H1 (cell line): ENCODE measurements at regions not wholly inside any gene's neighbourhood (a gene's known extent, or its start where the extent isn't known, plus 50 kb on each side); places are given as distances from the start of the nearest gene placed in this dataset.

Source experiments
- CTCF ChIA-PET: fragments of 300-600 bp; sonication (Branson Sonifier 250); formaldehyde crosslinking; loops from one replicate; lab custom pipeline; 2021; ENCODE audit not compliant: partially characterized antibody; lab: Charles Lee
- POLR2A ChIA-PET: fragments of 300-600 bp; sonication (Branson Sonifier 250); formaldehyde crosslinking; loops from one replicate; lab custom pipeline; 2021; ENCODE audit warnings: inconsistent platforms; ENCODE audit not compliant: partially characterized antibody; lab: Charles Lee
- DNase-seq, 2 experiments: peaks; one replicate each; pipeline versions ENCODE4 v3.0.0 to v3.0.0-alpha.2; 2010 to 2022; ENCODE audit warnings: low spot score in 2 of 2, low read depth in 1 of 2, mixed read lengths in 1 of 2
- FAIRE-seq: peaks from 2 replicates; lab custom pipeline; 2011; peaks lifted over from hg19 to GRCh38; lab: Jason Lieb, UNC
- H2AFZ ChIP-seq: 2 replicates; pipeline ENCODE4 v1.8.1; 2012; ENCODE audit warnings: low read length, inconsistent platforms
- H2AK5ac ChIP-seq: 2 replicates; pipeline ENCODE4 v1.6.1; 2013; ENCODE audit warnings: low read depth, low read length
- H2BK120ac ChIP-seq: replicated peaks from 2 replicates; pipeline ENCODE3; 2013; ENCODE audit warnings: low read depth, low read length, inconsistent platforms
- H2BK12ac ChIP-seq: 2 replicates; pipeline ENCODE4 v1.6.1; 2013; ENCODE audit warnings: low read depth, low read length
- H2BK15ac ChIP-seq: 2 replicates; pipeline ENCODE4 v1.6.1; 2013; ENCODE audit warnings: low read length
- H2BK20ac ChIP-seq: 2 replicates; pipeline ENCODE4 v1.6.1; 2013; ENCODE audit warnings: low read length
- H2BK5ac ChIP-seq: 2 replicates; pipeline ENCODE4 v1.6.1; 2013; ENCODE audit warnings: low read depth, low read length
- H3K14ac ChIP-seq: 2 replicates; pipeline ENCODE4 v1.6.1; 2013; ENCODE audit warnings: inconsistent platforms; ENCODE audit not compliant: insufficient read length
- H3K18ac ChIP-seq: 2 replicates; pipeline ENCODE4 v1.6.1; 2013; ENCODE audit warnings: low read length; ENCODE audit errors: extremely low read depth
- H3K23ac ChIP-seq: 2 replicates; pipeline ENCODE4 v1.6.1; 2013; ENCODE audit warnings: inconsistent platforms; ENCODE audit not compliant: insufficient read length
- H3K23me2 ChIP-seq: 2 replicates; pipeline ENCODE4 v1.6.1; 2013; ENCODE audit warnings: low read depth, low read length
- H3K27ac ChIP-seq: 2 replicates; pipeline ENCODE4 v1.6.1; 2011; ENCODE audit warnings: low read depth, low read length, inconsistent platforms
- H3K27me3 ChIP-seq, 4 experiments: replicated peaks in 1 of 4; 1 replicate in 1 of 4; 2 replicates in 3 of 4; pipeline versions ENCODE4 v1.6.1 to v1.8.1; 2011 to 2013; ENCODE audit warnings: low read length in 3 of 4, mild to moderate bottlenecking in 3 of 4, inconsistent platforms in 2 of 4, mixed read lengths in 2 of 4, moderate library complexity in 1 of 4; ENCODE audit not compliant: control insufficient read depth in 3 of 4, insufficient read depth in 3 of 4; ENCODE audit errors: extremely low read depth in 1 of 4
- H3K36me3 ChIP-seq, 4 experiments: 2 replicates each; pipeline versions ENCODE4 v1.6.1 to v1.8.1; 2011 to 2013; ENCODE audit warnings: mild to moderate bottlenecking in 4 of 4, low read length in 3 of 4, moderate library complexity in 2 of 4, control low read depth in 1 of 4, inconsistent platforms in 1 of 4; ENCODE audit not compliant: insufficient read depth in 4 of 4, control insufficient read depth in 2 of 4
- H3K4ac ChIP-seq: replicated peaks from 2 replicates; pipeline ENCODE3; 2013; ENCODE audit warnings: low read length, low read depth, mixed read lengths, inconsistent platforms; ENCODE audit not compliant: insufficient read length
- H3K4me1 ChIP-seq, 4 experiments: replicated peaks in 1 of 4; 1 replicate in 1 of 4; 2 replicates in 3 of 4; pipeline versions ENCODE4 v1.6.1 to v1.8.1; 2011 to 2013; ENCODE audit warnings: low read length in 3 of 4, inconsistent platforms in 2 of 4, mixed read lengths in 1 of 4; ENCODE audit not compliant: insufficient read depth in 4 of 4, control insufficient read depth in 3 of 4
- H3K4me2 ChIP-seq, 2 experiments: 2 replicates each; pipeline versions ENCODE4 v1.6.1 to v1.8.1; 2011 to 2013; ENCODE audit warnings: low read depth in 2 of 2, low read length in 2 of 2, control low read depth in 1 of 2, inconsistent platforms in 1 of 2, mild to moderate bottlenecking in 1 of 2; ENCODE audit not compliant: insufficient read depth in 1 of 2
- H3K4me3 ChIP-seq, 4 experiments: fragments of 200-600, 300-600 bp in 1 of 4; sonication (generic), shearing (Covaris generic), sonication (Bioruptor Twin) in 1 of 4; 2 replicates each; pipeline versions ENCODE4 v1.5.1 to v1.8.1; 2011 to 2016; ENCODE audit warnings: low read length in 4 of 4, low read depth in 3 of 4, control low read depth in 2 of 4, inconsistent platforms in 2 of 4, mild to moderate bottlenecking in 2 of 4, mixed read lengths in 1 of 4, moderate library complexity in 1 of 4; ENCODE audit not compliant: insufficient read depth in 2 of 4; ENCODE audit errors: extremely low read depth in 1 of 4
- H3K56ac ChIP-seq: replicated peaks from 2 replicates; pipeline ENCODE3; 2013; ENCODE audit warnings: low read depth, mild to moderate bottlenecking, mixed read lengths, low read length, inconsistent platforms; ENCODE audit not compliant: insufficient read length
- H3K79me1 ChIP-seq: 2 replicates; pipeline ENCODE4 v1.6.1; 2013; ENCODE audit warnings: low read depth, low read length, control low read depth
- H3K79me2 ChIP-seq, 2 experiments: 2 replicates each; pipeline versions ENCODE4 v1.6.1 to v1.8.1; 2012 to 2013; ENCODE audit warnings: low read length in 2 of 2, mild to moderate bottlenecking in 2 of 2, inconsistent platforms in 1 of 2; ENCODE audit not compliant: insufficient read depth in 2 of 2, control insufficient read depth in 1 of 2
- H3K9ac ChIP-seq, 4 experiments: replicated peaks in 1 of 4; 1 replicate in 1 of 4; 2 replicates in 3 of 4; pipeline versions ENCODE4 v1.6.1 to v1.8.1; 2011 to 2013; ENCODE audit warnings: low read depth in 3 of 4, low read length in 3 of 4, control low read depth in 2 of 4, mild to moderate bottlenecking in 2 of 4, moderate library complexity in 2 of 4, inconsistent platforms in 1 of 4; ENCODE audit errors: extremely low read depth in 1 of 4
- H3K9me3 ChIP-seq, 2 experiments: 2 replicates each; pipeline versions ENCODE4 v1.6.1 to v1.8.1; 2012 to 2013; ENCODE audit warnings: mild to moderate bottlenecking in 2 of 2, moderate library complexity in 2 of 2, control low read depth in 1 of 2, inconsistent platforms in 1 of 2, low read depth in 1 of 2, low read length in 1 of 2, mixed read lengths in 1 of 2; ENCODE audit not compliant: insufficient read depth in 2 of 2
- H4K20me1 ChIP-seq, 2 experiments: replicated peaks in 1 of 2; 2 replicates each; pipeline versions ENCODE3 to v1.8.1; 2011 to 2013; ENCODE audit warnings: inconsistent platforms in 2 of 2, low read length in 2 of 2, mild to moderate bottlenecking in 1 of 2; ENCODE audit not compliant: insufficient read depth in 2 of 2, control insufficient read depth in 1 of 2
- H4K5ac ChIP-seq: 2 replicates; pipeline ENCODE4 v1.6.1; 2013; ENCODE audit warnings: low read length, low read depth, mixed read lengths, inconsistent platforms; ENCODE audit not compliant: insufficient read length
- H4K8ac ChIP-seq: 2 replicates; pipeline ENCODE4 v1.8.0; 2013; ENCODE audit warnings: mild to moderate bottlenecking, moderate library complexity, low read length, inconsistent platforms; ENCODE audit not compliant: insufficient read depth; ENCODE audit errors: extremely low read depth
- H4K91ac ChIP-seq: replicated peaks from 2 replicates; pipeline ENCODE3; 2013; ENCODE audit warnings: low read length, mixed read lengths, inconsistent platforms; ENCODE audit not compliant: insufficient read length
- ASH2L ChIP-seq: fragments of 200-600, 300-600 bp; sonication (generic); IDR thresholded peaks from one replicate; pipeline ENCODE4 v1.7.1; 2017; ENCODE audit warnings: low read length
- BRCA1 ChIP-seq: IDR thresholded peaks from 2 replicates; pipeline ENCODE4 v1.6.1; 2012; ENCODE audit warnings: low read depth, low read length, improper control_type of control experiment
- KDM4A ChIP-seq: IDR thresholded peaks from one replicate; pipeline ENCODE4 v1.7.1; 2012; ENCODE audit warnings: low read depth, mild to moderate bottlenecking, moderate library complexity, low read length, inconsistent platforms; ENCODE audit not compliant: severe bottlenecking
- KDM5A ChIP-seq: fragments of 200-600 bp; IDR thresholded peaks from 2 replicates; pipeline ENCODE4 v1.7.1; 2012; ENCODE audit warnings: mild to moderate bottlenecking, low read length, inconsistent platforms, mixed read lengths
- NANOG ChIP-seq: IDR thresholded peaks from 2 replicates; pipeline ENCODE4 v1.6.1; 2011; ENCODE audit warnings: low read length, low read depth, mild to moderate bottlenecking, inconsistent platforms; ENCODE audit not compliant: insufficient read depth, poor library complexity, severe bottlenecking
- NRF1 ChIP-seq: IDR thresholded peaks from 2 replicates; pipeline ENCODE4 v1.6.1; 2011; ENCODE audit warnings: mild to moderate bottlenecking, low read depth, low read length, improper control_type of control experiment
- RXRA ChIP-seq: IDR thresholded peaks from 2 replicates; pipeline ENCODE4 v1.6.1; 2011; ENCODE audit warnings: low read depth, mild to moderate bottlenecking, low read length, moderate library complexity; ENCODE audit not compliant: insufficient read depth
- SUZ12 ChIP-seq: fragments of 200-600 bp; sonication (generic); IDR thresholded peaks from 2 replicates; pipeline ENCODE4 v1.6.1; 2012; ENCODE audit warnings: mild to moderate bottlenecking, inconsistent platforms, low read length, moderate library complexity, mixed read lengths
- WGBS, 2 experiments: shearing (Covaris generic) in 1 of 2; methylation state at CpG; one replicate each; pipeline versions ENCODE4 v1.1.6 to v1.1.7; 2013 to 2015; ENCODE audit warnings: low lambda C conversion rate in 2 of 2, mixed read lengths in 2 of 2, inconsistent platforms in 1 of 2, low coverage in 1 of 2, missing lambda C conversion rate in 1 of 2; ENCODE audit not compliant: insufficient replicate concordance in 2 of 2, insufficient coverage in 1 of 2, insufficient read length in 1 of 2; ENCODE audit errors: extremely low coverage in 1 of 2, missing lambda C conversion rate in 1 of 2; 5-methylcytosine and 5-hydroxymethylcytosine counted together

GRCh38 chr3:127093312-127093711, 99.6 kb upstream of the PRR23E start:
- Histone ChIP-seq H2BK12ac (no peak overlapping the region), H3K4me2 (no peak overlapping the region), H3K18ac (no peak overlapping the region), H2AFZ (no peak overlapping the region), H3K36me3 (no peaks in the 10 kb centered on the region), H3K23me2 (no peaks in the 10 kb centered on the region), H3K79me2 (no peaks in the 10 kb centered on the region), H2BK5ac (no peak overlapping the region), H3K9ac (no peak overlapping the region), H3K79me1 (no peaks in the 10 kb centered on the region), H4K20me1 (no peaks in the 10 kb centered on the region), H3K27me3 (no peaks in the 10 kb centered on the region; a peak in 1 of 7 replicates), H2BK20ac (no peak overlapping the region), H4K5ac (no peak overlapping the region), H3K9me3 (peaks cover 0 to 6% of the 10 kb centered on the region in 2 experiments; a peak in 1 of 4 replicates), H2AK5ac (no peak overlapping the region), H3K4ac (no peak overlapping the region), H3K4me1 (no peaks in the 10 kb centered on the region; a peak in 1 of 7 replicates), H3K14ac (no peak overlapping the region), H2BK120ac (no peak overlapping the region), H2BK15ac (no peak overlapping the region), H3K27ac (no peak overlapping the region), H3K4me3 (no peak overlapping the region), H4K91ac (no peak overlapping the region), H4K8ac (no peak overlapping the region), H3K23ac (no peak overlapping the region), H3K56ac (no peak overlapping the region)
- ChIA-PET CTCF (interaction anchor here (0.6 to 1.6 kb wide), 4 partner anchors 77 to 360 kb away, joined by 3 to 4 read pairs (median 3); no protein-coding TSS in a partner anchor), POLR2A (interaction anchor here (1.2 kb wide), 1 partner anchor 21 kb away, joined by 4 read pairs; no protein-coding TSS in a partner anchor)
- FAIRE-seq (no peak), DNase-seq (no peak)
- 97% methylated on average over 9 of the region's 9 CpGs; no CpG with 5 or more reads in 1 of the 2 experiments for WGBS, 2 experiments
- TF ChIP-seq NANOG (no peak), ASH2L (no peak), SUZ12 (no peak), KDM5A (no peak), BRCA1 (no peak), KDM4A (no peak), NRF1 (no peak), RXRA (no peak)
